Panc1 (cell line): ENCODE measurements at regions not wholly inside any gene's neighbourhood (a gene's known extent, or its start where the extent isn't known, plus 50 kb on each side); places are given as distances from the start of the nearest gene placed in this dataset.

ENCODE experiments used
- ATAC-seq: fragments of 200-7000 bp; cut with Tn5 transposase; 2 replicates; pipeline ENCODE4 v1.9.1; 2020; ENCODE audit warnings: mild to moderate bottlenecking, moderate library complexity
- BruUV-seq: library from RNA; stranded (reverse); fragments of 400-500 nt; replicated peaks from 2 replicates; lab custom pipeline; 2021; lab: Mats Ljungman, UMichigan
- CTCF ChIA-PET: fragments of 300-600 bp; sonication (Branson Sonifier 250); formaldehyde crosslinking; loops from one replicate; lab custom pipeline; 2022; ENCODE audit warnings: antibody characterized with exemption; lab: Charles Lee
- POLR2A ChIA-PET: fragments of 300-600 bp; sonication (Branson Sonifier 250); formaldehyde crosslinking; loops from one replicate; lab custom pipeline; 2022; ENCODE audit warnings: antibody characterized with exemption; lab: Charles Lee
- DNase-seq: peaks from one replicate; pipeline ENCODE4 v3.0.0-alpha.2; 2010; ENCODE audit warnings: low read depth, low spot score
- H3K27ac ChIP-seq: 2 replicates; pipeline ENCODE4 v1.5.1; 2011; ENCODE audit warnings: mild to moderate bottlenecking, low read length, inconsistent platforms
- H3K27me3 ChIP-seq: fragments of 200-500 bp; sonication (Bioruptor generic); 2 replicates; pipeline ENCODE4 v1.6.0; 2014; ENCODE audit warnings: low read length, inconsistent platforms; ENCODE audit not compliant: control insufficient read depth, insufficient read depth
- H3K36me3 ChIP-seq: fragments of 200-500 bp; sonication (Bioruptor generic); 2 replicates; pipeline ENCODE4 v1.5.1; 2014; ENCODE audit warnings: inconsistent platforms, mild to moderate bottlenecking, low read length, moderate library complexity; ENCODE audit not compliant: control insufficient read depth, insufficient read depth
- H3K4me1 ChIP-seq: 2 replicates; pipeline ENCODE4 v1.5.1; 2011; ENCODE audit warnings: inconsistent platforms, mild to moderate bottlenecking, low read length, moderate library complexity; ENCODE audit not compliant: control insufficient read depth, insufficient read depth
- H3K4me3 ChIP-seq, 2 experiments: 2 replicates each; pipeline ENCODE4 v1.5.1; 2011 to 2012; ENCODE audit warnings: low read depth in 2 of 2, low read length in 2 of 2, mild to moderate bottlenecking in 2 of 2, inconsistent platforms in 1 of 2, moderate library complexity in 1 of 2
- H3K9me3 ChIP-seq: fragments of 200-500 bp; sonication (Bioruptor generic); 2 replicates; pipeline ENCODE4 v1.5.1; 2014; ENCODE audit warnings: low read depth, mild to moderate bottlenecking, inconsistent platforms, low read length, moderate library complexity; ENCODE audit not compliant: control insufficient read depth, insufficient read depth
- CTCF ChIP-seq: fragments of 450-650 bp; IDR thresholded peaks from 2 replicates; pipeline ENCODE4 v1.5.1; 2017; ENCODE audit warnings: mild to moderate bottlenecking
- POLR2AphosphoS5 ChIP-seq: IDR thresholded peaks from 2 replicates; pipeline ENCODE4 v1.6.1; 2012; ENCODE audit warnings: mild to moderate bottlenecking, low read depth, low read length, moderate library complexity
- SIN3A ChIP-seq: IDR thresholded peaks from 2 replicates; pipeline ENCODE4 v1.6.1; 2012; ENCODE audit warnings: low read depth, mild to moderate bottlenecking, low read length, moderate library complexity, borderline replicate concordance; ENCODE audit not compliant: insufficient read depth
- TCF7L2 ChIP-seq: IDR thresholded peaks from 2 replicates; pipeline ENCODE4 v1.6.1; 2011; ENCODE audit warnings: mild to moderate bottlenecking, low read depth, low read length, inconsistent platforms
- in situ Hi-C: cut with HindIII; loops from 2 replicates; pipeline ENCODE4 v1.10.0; 2016; ENCODE audit warnings: low sequenced_read_pairs, low pct_unique_long_range_greater_than_20kb
- intact Hi-C: fragments of 100-400 bp; cut with micrococcal nuclease; formaldehyde crosslinking; loops from one replicate; pipeline ENCODE4 v1.10.0; 2022; ENCODE audit not compliant: unreplicated experiment
- TF ChIP-seq, protein P1 (sequence below), 2 experiments: IDR thresholded peaks; 2 replicates each; pipeline ENCODE4 v1.6.1; 2011 to 2012; ENCODE audit warnings: low read depth in 2 of 2, control low read depth in 1 of 2, low read length in 1 of 2, mild to moderate bottlenecking in 1 of 2, moderate library complexity in 1 of 2; ENCODE audit not compliant: insufficient read depth in 1 of 2

- ATAC-seq (no peak), DNase-seq (no peak)
- H3K4me3 ChIP-seq = no peak overlapping the region
- H3K27ac ChIP-seq = no peak overlapping the region
- no peaks in the 10 kb centered on the region for H3K4me1 ChIP-seq
- no peaks in the 10 kb centered on the region for H3K36me3 ChIP-seq
- ChIA-PET CTCF (interaction anchor here (0.7 kb wide), 1 partner anchor 32 kb away, joined by 3 read pairs; no protein-coding TSS in a partner anchor), POLR2A (no interaction called here)
- intact Hi-C loops = no loop called here
- H3K27me3 ChIP-seq = no peaks in the 10 kb centered on the region; the same call in 1 of the 2 replicates
- TF ChIP-seq TCF7L2 (no peak), SIN3A (no peak), POLR2AphosphoS5 (no peak), CTCF (no peak)
- TF ChIP-seq, protein P1, sequence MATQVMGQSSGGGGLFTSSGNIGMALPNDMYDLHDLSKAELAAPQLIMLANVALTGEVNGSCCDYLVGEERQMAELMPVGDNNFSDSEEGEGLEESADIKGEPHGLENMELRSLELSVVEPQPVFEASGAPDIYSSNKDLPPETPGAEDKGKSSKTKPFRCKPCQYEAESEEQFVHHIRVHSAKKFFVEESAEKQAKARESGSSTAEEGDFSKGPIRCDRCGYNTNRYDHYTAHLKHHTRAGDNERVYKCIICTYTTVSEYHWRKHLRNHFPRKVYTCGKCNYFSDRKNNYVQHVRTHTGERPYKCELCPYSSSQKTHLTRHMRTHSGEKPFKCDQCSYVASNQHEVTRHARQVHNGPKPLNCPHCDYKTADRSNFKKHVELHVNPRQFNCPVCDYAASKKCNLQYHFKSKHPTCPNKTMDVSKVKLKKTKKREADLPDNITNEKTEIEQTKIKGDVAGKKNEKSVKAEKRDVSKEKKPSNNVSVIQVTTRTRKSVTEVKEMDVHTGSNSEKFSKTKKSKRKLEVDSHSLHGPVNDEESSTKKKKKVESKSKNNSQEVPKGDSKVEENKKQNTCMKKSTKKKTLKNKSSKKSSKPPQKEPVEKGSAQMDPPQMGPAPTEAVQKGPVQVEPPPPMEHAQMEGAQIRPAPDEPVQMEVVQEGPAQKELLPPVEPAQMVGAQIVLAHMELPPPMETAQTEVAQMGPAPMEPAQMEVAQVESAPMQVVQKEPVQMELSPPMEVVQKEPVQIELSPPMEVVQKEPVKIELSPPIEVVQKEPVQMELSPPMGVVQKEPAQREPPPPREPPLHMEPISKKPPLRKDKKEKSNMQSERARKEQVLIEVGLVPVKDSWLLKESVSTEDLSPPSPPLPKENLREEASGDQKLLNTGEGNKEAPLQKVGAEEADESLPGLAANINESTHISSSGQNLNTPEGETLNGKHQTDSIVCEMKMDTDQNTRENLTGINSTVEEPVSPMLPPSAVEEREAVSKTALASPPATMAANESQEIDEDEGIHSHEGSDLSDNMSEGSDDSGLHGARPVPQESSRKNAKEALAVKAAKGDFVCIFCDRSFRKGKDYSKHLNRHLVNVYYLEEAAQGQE (IDR thresholded peaks at IDR 0.05; ENCODE audit: insufficient read depth in 1 of 2, low read depth in 2 of 2, low read length in 1 of 2) = no peak
- in situ Hi-C loops = no loop called here
- H3K9me3 ChIP-seq = no peaks in the 10 kb centered on the region
- no TSS peak for BruUV-seq
Measured at GRCh38 chr2:119062179-119062578, 96.4 kb downstream of the C1QL2 start.

DNA sequence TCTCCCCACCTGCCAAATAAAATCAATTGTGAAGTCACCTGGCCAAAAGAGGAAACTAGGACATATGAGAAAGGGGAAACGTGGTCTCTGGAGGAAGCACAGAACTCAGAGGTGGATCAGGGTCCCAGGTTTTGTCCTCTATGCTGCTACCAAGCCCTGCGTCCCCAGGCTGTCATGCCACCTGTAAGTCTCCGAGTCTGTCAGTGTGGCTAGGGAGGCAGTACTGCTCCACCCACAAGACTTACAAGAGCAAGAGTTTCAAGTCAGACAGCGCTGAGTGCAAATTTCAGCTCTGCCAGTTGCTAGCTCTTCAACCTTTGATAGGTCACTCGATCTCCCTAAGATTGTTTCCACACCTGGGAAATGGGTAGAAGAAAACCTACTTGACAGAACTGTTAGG is 98.6 kb downstream of the C1QL2 start:
- DNase-seq = no peak
- TF ChIP-seq CTCF (no peak), TCF7L2 (no peak)

More for the DNA sequence above, 98.6 kb downstream of the C1QL2 start:
- Histone ChIP-seq H3K27me3 (no peaks in the 10 kb centered on the region; the same call in none of the 2 replicates), H3K4me3 (no peak overlapping the region), H3K4me1 (no peaks in the 10 kb centered on the region), H3K9me3 (0 out of 2 replicates have a peak, but pooled peaks cover 4% of the 10 kb centered on the region), H3K36me3 (no peaks in the 10 kb centered on the region), H3K27ac (no peak overlapping the region)
- no TSS peak for BruUV-seq
- ChIA-PET CTCF (no interaction called here), POLR2A (no interaction called here)
- in situ Hi-C loops (no loop called here), intact Hi-C loops (no loop called here)
- no peak for ATAC-seq
